Keratinocyte (primary cell): ENCODE measurements at regions not wholly inside any gene's neighbourhood (a gene's known extent, or its start where the extent isn't known, plus 50 kb on each side); places are given as distances from the start of the nearest gene placed in this dataset.

Experiments used
- DNase-seq: peaks from one replicate; pipeline ENCODE4 v3.0.0-alpha.2; 2011; ENCODE audit warnings: low read depth, missing footprints, low spot score
- FAIRE-seq: peaks from 2 replicates; lab custom pipeline; 2011; peaks lifted over from hg19 to GRCh38; lab: Jason Lieb, UNC
- H2AFZ ChIP-seq: 2 replicates; pipeline ENCODE4 v1.6.0; 2012; ENCODE audit warnings: low read length, control low read depth, inconsistent platforms; ENCODE audit not compliant: control insufficient read depth
- H3K27ac ChIP-seq: 2 replicates; pipeline ENCODE4 v1.5.1; 2011; ENCODE audit warnings: low read length; ENCODE audit not compliant: control insufficient read depth, insufficient read depth
- H3K27me3 ChIP-seq: 3 replicates; pipeline ENCODE4 v1.6.0; 2011; ENCODE audit warnings: low read length; ENCODE audit not compliant: control insufficient read depth, insufficient read depth; ENCODE audit errors: extremely low read depth
- H3K36me3 ChIP-seq, 2 experiments: 2 replicates in 1 of 2; 3 replicates in 1 of 2; pipeline ENCODE4 v1.5.1; 2011; ENCODE audit warnings: low read length in 2 of 2, mild to moderate bottlenecking in 1 of 2; ENCODE audit not compliant: control insufficient read depth in 2 of 2, insufficient read depth in 2 of 2; ENCODE audit errors: extremely low read depth in 1 of 2
- H3K4me1 ChIP-seq: 3 replicates; pipeline ENCODE4 v1.5.1; 2011; ENCODE audit warnings: low read length; ENCODE audit not compliant: control insufficient read depth, insufficient read depth; ENCODE audit errors: extremely low read depth
- H3K4me2 ChIP-seq: 3 replicates; pipeline ENCODE4 v1.6.0; 2011; ENCODE audit warnings: low read depth, low read length; ENCODE audit not compliant: control insufficient read depth, insufficient read depth; ENCODE audit errors: extremely low read depth
- H3K4me3 ChIP-seq, 3 experiments: fragments of 200-600 bp in 1 of 3; sonication (generic) in 1 of 3; 2 replicates in 2 of 3; 3 replicates in 1 of 3; pipeline ENCODE4 v1.5.1; 2011 to 2016; ENCODE audit warnings: low read length in 3 of 3, mild to moderate bottlenecking in 3 of 3, control low read depth in 2 of 3, inconsistent platforms in 1 of 3, low read depth in 1 of 3, mixed read lengths in 1 of 3, mixed run types in 1 of 3, moderate library complexity in 1 of 3; ENCODE audit not compliant: control insufficient read depth in 2 of 3, insufficient read depth in 2 of 3; ENCODE audit errors: extremely low read depth in 1 of 3
- H3K79me2 ChIP-seq: 2 replicates; pipeline ENCODE4 v1.6.0; 2012; ENCODE audit warnings: low read length; ENCODE audit not compliant: control insufficient read depth, insufficient read depth
- H3K9ac ChIP-seq: 3 replicates; pipeline ENCODE4 v1.6.0; 2011; ENCODE audit warnings: low read length; ENCODE audit not compliant: control insufficient read depth, insufficient read depth; ENCODE audit errors: extremely low read depth
- H3K9me1 ChIP-seq: 3 replicates; pipeline ENCODE4 v1.6.0; 2011; ENCODE audit warnings: low read length; ENCODE audit not compliant: control insufficient read depth, insufficient read depth; ENCODE audit errors: extremely low read depth
- H3K9me3 ChIP-seq: 2 replicates; pipeline ENCODE4 v1.5.1; 2012; ENCODE audit warnings: low read depth, low read length; ENCODE audit not compliant: control insufficient read depth
- H4K20me1 ChIP-seq: 3 replicates; pipeline ENCODE4 v1.6.0; 2011; ENCODE audit warnings: low read length; ENCODE audit not compliant: control insufficient read depth, insufficient read depth; ENCODE audit errors: extremely low read depth
- CTCF ChIP-seq, 3 experiments: IDR thresholded peaks in 1 of 3; conservative IDR thresholded peaks in 1 of 3; optimal IDR thresholded peaks in 1 of 3; 2 replicates in 2 of 3; 3 replicates in 1 of 3; pipeline versions ENCODE3 to v1.5.1; 2011; ENCODE audit warnings: low read length in 3 of 3, mild to moderate bottlenecking in 3 of 3, moderate library complexity in 2 of 3, control low read depth in 1 of 3, inconsistent platforms in 1 of 3; ENCODE audit not compliant: insufficient read depth in 2 of 3; ENCODE audit errors: extremely low read depth in 1 of 3
- EZH2 ChIP-seq: IDR thresholded peaks from one replicate; pipeline ENCODE4 v1.6.1; 2012; ENCODE audit warnings: inconsistent platforms, mild to moderate bottlenecking, low read length, moderate library complexity
- dilution Hi-C: fragments of 300-500 bp; cut with MboI; formaldehyde crosslinking; loops from one replicate; pipeline ENCODE4 v1.7.0; 2020; ENCODE audit warnings: low sequenced_read_pairs; ENCODE audit not compliant: extremely low pct_ligation_motif_present

GRCh38 chr2:19775838-19776237 is 125.9 kb downstream of the TTC32 start:
- H4K20me1 ChIP-seq = no peaks in the 10 kb centered on the region
- H3K27ac ChIP-seq = no peak overlapping the region
- no peaks in the 10 kb centered on the region for H3K9me1 ChIP-seq
- peaks cover 23% of the 10 kb centered on the region for H3K27me3 ChIP-seq
- no peaks in the 10 kb centered on the region for H3K9me3 ChIP-seq
- H3K79me2 ChIP-seq = no peaks in the 10 kb centered on the region
- no peak overlapping the region for H2AFZ ChIP-seq
- H3K4me3 ChIP-seq = no peak overlapping the region
- no peak overlapping the region for H3K9ac ChIP-seq
- DNase-seq (no peak), FAIRE-seq (no peak)
- no peak overlapping the region for H3K4me2 ChIP-seq
- H3K36me3 ChIP-seq = no peaks in the 10 kb centered on the region
- dilution Hi-C loops = no loop called here
- no peaks in the 10 kb centered on the region for H3K4me1 ChIP-seq
- no peak for TF ChIP-seq EZH2
- no peak for TF ChIP-seq CTCF (optimal IDR thresholded peaks at IDR 0.05 in 1 of 3, IDR thresholded peaks at IDR 0.05 in 1 of 3, conservative IDR thresholded peaks at IDR 0.05 in 1 of 3; ENCODE audit: extremely low read depth in 1 of 3, insufficient read depth in 2 of 3, low read length in 3 of 3)

- Histone ChIP-seq H3K79me2 (no peaks in the 10 kb centered on the region), H3K9ac (no peak overlapping the region), H4K20me1 (no peaks in the 10 kb centered on the region), H3K36me3 (no peaks in the 10 kb centered on the region), H2AFZ (no peak overlapping the region), H3K9me3 (no peaks in the 10 kb centered on the region), H3K4me2 (no peak overlapping the region), H3K4me1 (no peaks in the 10 kb centered on the region), H3K9me1 (no peaks in the 10 kb centered on the region), H3K27ac (no peak overlapping the region), H3K4me3 (no peak overlapping the region), H3K27me3 (peaks cover 23% of the 10 kb centered on the region)
- dilution Hi-C loops = no loop called here
- DNase-seq (no peak), FAIRE-seq (no peak)
- TF ChIP-seq CTCF (optimal IDR thresholded peaks at IDR 0.05 in 1 of 3, IDR thresholded peaks at IDR 0.05 in 1 of 3, conservative IDR thresholded peaks at IDR 0.05 in 1 of 3; ENCODE audit: extremely low read depth in 1 of 3, insufficient read depth in 2 of 3, low read length in 3 of 3) (no peak), EZH2 (no peak)
These were observed 126.5 kb downstream of the TTC32 start for GRCh38 chr2:19775315-19775714.
